NCI-H2107 (cell line): ENCODE measurements at regions not wholly inside any gene's neighbourhood (a gene's known extent, or its start where the extent isn't known, plus 50 kb on each side); places are given as distances from the start of the nearest gene placed in this dataset.
"Not testable (repeated sequence)": the region's sequence is repeated elsewhere in the genome, so short reads cannot be mapped to it uniquely, and the experiment has no call there.

Experiments used
- DNase-seq: peaks from one replicate; lab custom pipeline; 2025; lab: John Stamatoyannopoulos, UW

GRCh38 chr13:74573654-74574053 lies 439.4 kb upstream of the KLF12 start:
- DNase-seq, result no peak

GRCh38 chr13:74571811-74572210 lies 437.6 kb upstream of the KLF12 start:
- DNase-seq, result no peak

- DNase-seq, result no peak
Measured at GRCh38 chr13:74570834-74571233, 436.6 kb upstream of the KLF12 start.

- DNase-seq, result no peak
Measured at GRCh38 chr13:74570046-74570445, 435.8 kb upstream of the KLF12 start.

GRCh38 chr13:74569251-74569650 lies 435.0 kb upstream of the KLF12 start:
- DNase-seq, result no peak

- no peak for DNase-seq
Measured at GRCh38 chr13:74567485-74567884, 433.3 kb upstream of the KLF12 start.

- no peak for DNase-seq
Measured at GRCh38 chr13:74562381-74562780, 428.2 kb upstream of the KLF12 start.

GRCh38 chr13:74561155-74561554 lies 427.0 kb upstream of the KLF12 start:
- no peak for DNase-seq

GRCh38 chr13:74560325-74560724 lies 426.1 kb upstream of the KLF12 start:
- DNase-seq, result no peak

GRCh38 chr13:74557870-74558269 lies 423.7 kb upstream of the KLF12 start:
- no peak for DNase-seq

- DNase-seq, result no peak
Measured at GRCh38 chr13:74555651-74556420, 421.6 kb upstream of the KLF12 start.

- DNase-seq, result no peak
Measured at GRCh38 chr13:74555276-74555625, 421.0 kb upstream of the KLF12 start.

- DNase-seq, result no peak
Measured at GRCh38 chr13:74554569-74555275, 420.5 kb upstream of the KLF12 start.

GRCh38 chr13:74550039-74550438 lies 415.8 kb upstream of the KLF12 start:
- DNase-seq, result no peak

GRCh38 chr13:74536649-74537048 lies 402.4 kb upstream of the KLF12 start:
- DNase-seq, result not testable (repeated sequence)

GRCh38 chr13:74533226-74533625 lies 399.0 kb upstream of the KLF12 start:
- no peak for DNase-seq

- DNase-seq, result no peak
Measured at GRCh38 chr13:74530011-74530410, 395.8 kb upstream of the KLF12 start.

- no peak for DNase-seq
Measured at GRCh38 chr13:74528734-74529513, 394.7 kb upstream of the KLF12 start.

GRCh38 chr13:74523057-74523456 lies 388.9 kb upstream of the KLF12 start:
- no peak for DNase-seq

- DNase-seq, result no peak
Measured at GRCh38 chr13:74511523-74511922, 377.3 kb upstream of the KLF12 start.

- DNase-seq, result no peak
Measured at GRCh38 chr13:74487091-74487722, 353.0 kb upstream of the KLF12 start.

GRCh38 chr13:74485757-74486156 lies 351.6 kb upstream of the KLF12 start:
- DNase-seq, result no peak
